HCT116 (cell line): ENCODE measurements at regions not wholly inside any gene's neighbourhood (a gene's known extent, or its start where the extent isn't known, plus 50 kb on each side); places are given as distances from the start of the nearest gene placed in this dataset.

Experiments used
- ATAC-seq: fragments of 200-7000 bp; cut with Tn5 transposase; 2 replicates; pipeline ENCODE4 v1.9.1; 2020; ENCODE audit warnings: mild to moderate bottlenecking, moderate library complexity
- BruUV-seq: library from RNA; stranded (reverse); fragments of 400-500 nt; replicated peaks from 2 replicates; lab custom pipeline; 2021; lab: Mats Ljungman, UMichigan
- CTCF ChIA-PET: fragments of 300-600 bp; sonication (Branson Sonifier 250); formaldehyde crosslinking; loops from one replicate; lab custom pipeline; 2021; ENCODE audit warnings: antibody characterized with exemption; lab: Charles Lee
- POLR2A ChIA-PET: fragments of 300-600, 350-600 bp; sonication (Branson Sonifier 250); formaldehyde crosslinking; loops from one replicate; lab custom pipeline; 2021; ENCODE audit warnings: antibody characterized with exemption; lab: Charles Lee
- RAD21 ChIA-PET, 2 experiments: fragments of 300-600 bp; sonication (Branson Sonifier 250); formaldehyde crosslinking; loops; one replicate each; lab custom pipeline; 2023; ENCODE audit warnings: low total read pairs in 2 of 2; ENCODE audit not compliant: uncharacterized antibody in 2 of 2, unreplicated experiment in 2 of 2, low non-redundant PET in 1 of 2; lab: Charles Lee
- DNase-seq: peaks from one replicate; pipeline ENCODE4 v3.0.0-alpha.2; 2010; ENCODE audit warnings: low read depth, low spot score
- H2AFZ ChIP-seq: fragments of 200-600 bp; shearing (Covaris generic), sonication (generic); 2 replicates; pipeline ENCODE4 v1.6.1; 2017; ENCODE audit warnings: low read depth, mixed run types, mixed read lengths, antibody characterized with exemption, low read length; ENCODE audit not compliant: poor library complexity, severe bottlenecking
- H3K27ac ChIP-seq: 2 replicates; pipeline ENCODE4 v1.5.1; 2012; ENCODE audit warnings: low read depth, low read length
- H3K27me3 ChIP-seq: fragments of 200-600 bp; sonication (generic); 2 replicates; pipeline ENCODE4 v1.6.1; 2016; ENCODE audit warnings: mixed run types, low read length, mixed read lengths; ENCODE audit not compliant: insufficient read depth
- H3K36me3 ChIP-seq, 2 experiments: fragments of 200-500 bp in 1 of 2; fragments of 200-600 bp in 1 of 2; sonication (Bioruptor generic) in 1 of 2; sonication (generic) in 1 of 2; 2 replicates each; pipeline versions ENCODE4 v1.5.1 to v1.6.1; 2014 to 2016; ENCODE audit warnings: low read length in 2 of 2, inconsistent platforms in 1 of 2, mixed read lengths in 1 of 2, mixed run types in 1 of 2; ENCODE audit not compliant: insufficient read depth in 2 of 2, control insufficient read depth in 1 of 2
- H3K4me1 ChIP-seq, 2 experiments: fragments of 200-600 bp in 1 of 2; sonication (generic) in 1 of 2; 2 replicates each; pipeline versions ENCODE4 v1.5.1 to v1.6.1; 2012 to 2017; ENCODE audit warnings: low read length in 2 of 2, inconsistent platforms in 1 of 2, mild to moderate bottlenecking in 1 of 2, mixed read lengths in 1 of 2, mixed run types in 1 of 2, moderate library complexity in 1 of 2; ENCODE audit not compliant: insufficient read depth in 2 of 2, control insufficient read depth in 1 of 2
- H3K4me2 ChIP-seq: fragments of 200-600 bp; sonication (generic); 2 replicates; pipeline ENCODE4 v1.6.1; 2017; ENCODE audit warnings: mixed run types, low read length, mixed read lengths
- H3K4me3 ChIP-seq, 2 experiments: fragments of 200-600 bp in 1 of 2; sonication (generic) in 1 of 2; replicated peaks in 1 of 2; 2 replicates each; pipeline ENCODE4 v1.5.1; 2011 to 2016; ENCODE audit warnings: low read length in 2 of 2, control low read depth in 1 of 2, low read depth in 1 of 2, mild to moderate bottlenecking in 1 of 2, mixed read lengths in 1 of 2, mixed run types in 1 of 2
- H3K79me2 ChIP-seq: fragments of 200-600 bp; sonication (generic); 2 replicates; pipeline ENCODE4 v1.6.1; 2017; ENCODE audit warnings: mild to moderate bottlenecking, mixed run types, low read length, moderate library complexity, mixed read lengths; ENCODE audit not compliant: insufficient read depth
- H3K9ac ChIP-seq: fragments of 200-600 bp; sonication (generic); 2 replicates; pipeline ENCODE4 v1.6.1; 2016; ENCODE audit warnings: low read length, mixed read lengths
- H3K9me2 ChIP-seq: fragments of 200-600 bp; sonication (generic), shearing (Covaris generic); 2 replicates; pipeline ENCODE4 v1.6.1; 2017; ENCODE audit warnings: mixed run types, mild to moderate bottlenecking, moderate library complexity; ENCODE audit not compliant: insufficient read depth
- H3K9me3 ChIP-seq, 2 experiments: fragments of 200-500 bp in 1 of 2; fragments of 200-600 bp in 1 of 2; sonication (Bioruptor generic) in 1 of 2; sonication (generic) in 1 of 2; 2 replicates each; pipeline ENCODE4 v1.6.1; 2014 to 2017; ENCODE audit warnings: low read length in 2 of 2, mixed read lengths in 2 of 2, inconsistent platforms in 1 of 2, low read depth in 1 of 2, mild to moderate bottlenecking in 1 of 2, mixed run types in 1 of 2, moderate library complexity in 1 of 2; ENCODE audit not compliant: control insufficient read depth in 1 of 2, insufficient read depth in 1 of 2
- H4K20me1 ChIP-seq: fragments of 200-600 bp; sonication (generic), shearing (Covaris generic); 2 replicates; pipeline ENCODE4 v1.6.1; 2017; ENCODE audit warnings: mixed run types, mild to moderate bottlenecking, moderate library complexity; ENCODE audit not compliant: insufficient read depth
- ATF3 ChIP-seq: IDR thresholded peaks from 2 replicates; pipeline ENCODE4 v1.6.1; 2012
- CBX3 ChIP-seq: IDR thresholded peaks from 2 replicates; pipeline ENCODE4 v1.6.1; 2012; ENCODE audit warnings: low read depth
- CEBPB ChIP-seq: IDR thresholded peaks from 2 replicates; pipeline ENCODE4 v1.6.1; 2012; ENCODE audit warnings: low read depth
- CTCF ChIP-seq, 3 experiments: fragments of 200-600 bp in 1 of 3; sonication (generic) in 1 of 3; IDR thresholded peaks in 2 of 3; conservative IDR thresholded peaks in 1 of 3; 2 replicates each; pipeline ENCODE4 v1.5.1; 2012 to 2017; ENCODE audit warnings: low read depth in 2 of 3, low read length in 2 of 3, antibody characterized with exemption in 1 of 3, borderline replicate concordance in 1 of 3, control low read depth in 1 of 3, mild to moderate bottlenecking in 1 of 3, mixed read lengths in 1 of 3, mixed run types in 1 of 3, moderate library complexity in 1 of 3; ENCODE audit not compliant: insufficient read depth in 1 of 3
- EGR1 ChIP-seq: IDR thresholded peaks from 2 replicates; pipeline ENCODE4 v1.6.1; 2012; ENCODE audit warnings: low read depth
- ELF1 ChIP-seq: IDR thresholded peaks from 2 replicates; pipeline ENCODE4 v1.6.1; 2012; ENCODE audit warnings: low read depth, borderline replicate concordance
- EZH2 ChIP-seq: fragments of 200-600 bp; sonication (generic); IDR thresholded peaks from 2 replicates; pipeline ENCODE4 v1.6.1; 2017; ENCODE audit warnings: antibody characterized with exemption, mixed run types
- FOSL1 ChIP-seq: IDR thresholded peaks from 2 replicates; pipeline ENCODE4 v1.6.1; 2012; ENCODE audit warnings: low read depth
- POLR2A ChIP-seq: IDR thresholded peaks from 2 replicates; pipeline ENCODE4 v1.7.0; 2011; ENCODE audit warnings: borderline replicate concordance; ENCODE audit not compliant: insufficient read depth, insufficient read length; ENCODE audit errors: extremely low read depth
- RAD21 ChIP-seq: IDR thresholded peaks from 2 replicates; pipeline ENCODE4 v1.6.1; 2012; ENCODE audit warnings: low read depth, mild to moderate bottlenecking
- SIN3A ChIP-seq: IDR thresholded peaks from 2 replicates; pipeline ENCODE4 v1.6.1; 2012; ENCODE audit warnings: low read depth
- SRF ChIP-seq: IDR thresholded peaks from 2 replicates; pipeline ENCODE4 v1.6.1; 2012; ENCODE audit warnings: low read depth
- TCF7L2 ChIP-seq: IDR thresholded peaks from 2 replicates; pipeline ENCODE4 v1.7.0; 2011; ENCODE audit warnings: borderline replicate concordance, inconsistent platforms; ENCODE audit not compliant: insufficient read depth, insufficient read length; ENCODE audit errors: extremely low read depth
- YY1 ChIP-seq: IDR thresholded peaks from 2 replicates; pipeline ENCODE4 v1.6.1; 2011; ENCODE audit warnings: low read length, low read depth, moderate library complexity, mild to moderate bottlenecking; ENCODE audit not compliant: insufficient replicate concordance; ENCODE audit errors: extremely low read depth
- ZFX ChIP-seq: fragments of 450-650 bp; IDR thresholded peaks from 2 replicates; pipeline ENCODE4 v1.6.1; 2017
- intact Hi-C: fragments of 100-400 bp; cut with micrococcal nuclease; formaldehyde crosslinking; loops from 2 replicates; pipeline ENCODE4 v1.10.0; 2022

GRCh38 chr4:27198246-27198645, 337.6 kb downstream of the STIM2 start:
- intact Hi-C loops: no loop called here
- Histone ChIP-seq H4K20me1 (no peaks in the 10 kb centered on the region), H3K79me2 (no peaks in the 10 kb centered on the region), H3K27ac (no peak overlapping the region), H3K4me1 (no peaks in the 10 kb centered on the region), H3K27me3 (no peaks in the 10 kb centered on the region), H3K4me3 (no peak overlapping the region), H3K9ac (no peak overlapping the region), H3K9me3 (no peaks in the 10 kb centered on the region), H3K9me2 (no peaks in the 10 kb centered on the region), H2AFZ (no peak overlapping the region), H3K4me2 (no peak overlapping the region), H3K36me3 (no peaks in the 10 kb centered on the region)
- ChIA-PET RAD21 (no interaction called here), POLR2A (no interaction called here), CTCF (no interaction called here)
- no peak for ATAC-seq
- TF ChIP-seq CTCF (IDR thresholded peaks at IDR 0.05 in 2 of 3, conservative IDR thresholded peaks at IDR 0.05 in 1 of 3; ENCODE audit: borderline replicate concordance in 1 of 3, insufficient read depth in 1 of 3, low read depth in 2 of 3, low read length in 2 of 3): no peak
- no peak for TF ChIP-seq EZH2
- TF ChIP-seq RAD21: no peak
- no peak for TF ChIP-seq SRF
- no peak for TF ChIP-seq CEBPB
- no peak for TF ChIP-seq ZFX
- no peak for TF ChIP-seq FOSL1
- no peak for TF ChIP-seq TCF7L2
- no peak for TF ChIP-seq POLR2A
- no peak for TF ChIP-seq SIN3A
- TF ChIP-seq EGR1: no peak
- TF ChIP-seq YY1: no peak
- no peak for TF ChIP-seq ELF1
- TF ChIP-seq CBX3: no peak
- TF ChIP-seq ATF3: no peak
- DNase-seq: no peak
- no TSS peak for BruUV-seq
